Lower lobe of right lung (tissue), 2 donors: ENCODE measurements at regions not wholly inside any gene's neighbourhood (a gene's known extent, or its start where the extent isn't known, plus 50 kb on each side); places are given as distances from the start of the nearest gene placed in this dataset.
A peak's percentile ranks its signal among the peaks of the same experiment; 100 is the strongest.

Experiments used
- ATAC-seq, 2 donors: fragments of 200-7000 bp; cut with Tn5 transposase; one replicate each; pipeline ENCODE4 v1.9.1; 2020 to 2022; ENCODE audit warnings: mild to moderate bottlenecking in 2 of 2, moderate library complexity in 2 of 2
- DNase-seq: peaks from one replicate; pipeline ENCODE4 v3.0.0-alpha.2; 2020
- H3K27ac ChIP-seq: fragments of 200-600 bp; one replicate; pipeline ENCODE4 v1.8.0; 2022
- H3K27me3 ChIP-seq: fragments of 200-600 bp; one replicate; pipeline ENCODE4 v1.8.0; 2022; ENCODE audit warnings: low read depth
- H3K36me3 ChIP-seq: fragments of 200-600 bp; one replicate; pipeline ENCODE4 v1.8.0; 2022; ENCODE audit warnings: mild to moderate bottlenecking
- H3K4me1 ChIP-seq: fragments of 200-600 bp; one replicate; pipeline ENCODE4 v1.8.0; 2022
- H3K4me3 ChIP-seq: fragments of 200-600 bp; one replicate; pipeline ENCODE4 v1.8.0; 2022; ENCODE audit warnings: mild to moderate bottlenecking
- H3K9me3 ChIP-seq: fragments of 200-600 bp; one replicate; pipeline ENCODE4 v1.8.0; 2022
- CTCF ChIP-seq: fragments of 200-600 bp; IDR thresholded peaks from one replicate; pipeline ENCODE4 v1.8.0; 2022; ENCODE audit warnings: antibody characterized with exemption, mild to moderate bottlenecking
- intact Hi-C: fragments of 100-400 bp; cut with DNase I; formaldehyde crosslinking; loops from one replicate; pipeline ENCODE4 v1.11.0; 2022
- donor health status: DM: no; HTN: yes; CAD: no; lungs with severe emphysema.

- no peak overlapping the region for H3K27ac ChIP-seq
- H3K27me3 ChIP-seq, result peaks cover 25% of the 10 kb centered on the region
- H3K4me3 ChIP-seq, result no peak overlapping the region
- TF ChIP-seq CTCF, result no peak
- intact Hi-C loops, result no loop called here
- H3K9me3 ChIP-seq, result no peaks in the 10 kb centered on the region
- H3K4me1 ChIP-seq, result no peaks in the 10 kb centered on the region
- no peak for DNase-seq
- no peak for ATAC-seq
- no peaks in the 10 kb centered on the region for H3K36me3 ChIP-seq
These were observed 92.6 kb downstream of the YTHDF1 start for GRCh38 chr20:63123331-63123741.

- H3K27me3 ChIP-seq, result peaks cover 32% of the 10 kb centered on the region
These were observed 93.3 kb downstream of the YTHDF1 start for GRCh38 chr20:63122626-63123025.

GRCh38 chr20:63121749-63122405 lies 94.1 kb downstream of the YTHDF1 start:
- intact Hi-C loops, result no loop called here
- Histone ChIP-seq H3K36me3 (no peaks in the 10 kb centered on the region), H3K4me3 (no peak overlapping the region), H3K27me3 (peaks cover 37% of the 10 kb centered on the region), H3K9me3 (no peaks in the 10 kb centered on the region), H3K4me1 (no peaks in the 10 kb centered on the region), H3K27ac (no peak overlapping the region)
- DNase-seq (peak; percentile 30), ATAC-seq (no peak)
- no peak for TF ChIP-seq CTCF

More at GRCh38 chr20:63122626-63123025, 93.3 kb downstream of the YTHDF1 start:
- Histone ChIP-seq H3K36me3 (no peaks in the 10 kb centered on the region), H3K27ac (no peak overlapping the region), H3K4me1 (no peaks in the 10 kb centered on the region), H3K4me3 (no peak overlapping the region), H3K9me3 (no peaks in the 10 kb centered on the region)
- DNase-seq (peak; percentile 3), ATAC-seq (no peak)
- intact Hi-C loops, result no loop called here
- TF ChIP-seq CTCF, result no peak

- intact Hi-C loops, result no loop called here
- H3K4me1 ChIP-seq, result no peaks in the 10 kb centered on the region
- H3K9me3 ChIP-seq, result no peaks in the 10 kb centered on the region
- peak; percentile 31 for DNase-seq
- no peaks in the 10 kb centered on the region for H3K36me3 ChIP-seq
- no peak for ATAC-seq
- H3K27ac ChIP-seq, result no peak overlapping the region
- peaks cover 40% of the 10 kb centered on the region for H3K27me3 ChIP-seq
- H3K4me3 ChIP-seq, result no peak overlapping the region
- TF ChIP-seq CTCF, result no peak
These were observed 94.7 kb downstream of the YTHDF1 start for GRCh38 chr20:63121246-63121645.

- no peak overlapping the region for H3K4me3 ChIP-seq
- H3K27me3 ChIP-seq, result peaks cover 43% of the 10 kb centered on the region
- ATAC-seq, result no peak
These were observed 95.2 kb downstream of the YTHDF1 start for GRCh38 chr20:63120808-63121090.

More at GRCh38 chr20:63120808-63121090, 95.2 kb downstream of the YTHDF1 start:
- intact Hi-C loops, result no loop called here
- H3K36me3 ChIP-seq, result no peaks in the 10 kb centered on the region
- peak; percentile 34 for DNase-seq
- H3K27ac ChIP-seq, result no peak overlapping the region
- TF ChIP-seq CTCF, result no peak
- H3K9me3 ChIP-seq, result no peaks in the 10 kb centered on the region
- no peaks in the 10 kb centered on the region for H3K4me1 ChIP-seq
